ENCODE measurements at regions not wholly inside any gene's neighbourhood (a gene's known extent, or its start where the extent isn't known, plus 50 kb on each side); places are given as distances from the start of the nearest gene placed in this dataset.
"Not testable (repeated sequence)": the region's sequence is repeated elsewhere in the genome, so short reads cannot be mapped to it uniquely, and the experiment has no call there.

GRCh38 chr17:78305801-78306200, 54.1 kb downstream of the SOCS3 start:
- peaks cover 7% of the 10 kb centered on the region for H3K4me1 Mint-ChIP-seq
- no peak overlapping the region for H3K4me3 Mint-ChIP-seq
- H3K27me3 Mint-ChIP-seq: no peaks in the 10 kb centered on the region
- no peaks in the 10 kb centered on the region for H3K36me3 Mint-ChIP-seq
- H3K9me3 Mint-ChIP-seq: no peaks in the 10 kb centered on the region
- H3K27ac Mint-ChIP-seq: no peak overlapping the region

- Mint-ChIP-seq H3K4me3 (no peak overlapping the region), H3K27me3 (no peaks in the 10 kb centered on the region), H3K27ac (peak overlapping the region; percentile 51)
These were observed 55.3 kb downstream of the SOCS3 start for GRCh38 chr17:78304549-78305037.

DNA sequence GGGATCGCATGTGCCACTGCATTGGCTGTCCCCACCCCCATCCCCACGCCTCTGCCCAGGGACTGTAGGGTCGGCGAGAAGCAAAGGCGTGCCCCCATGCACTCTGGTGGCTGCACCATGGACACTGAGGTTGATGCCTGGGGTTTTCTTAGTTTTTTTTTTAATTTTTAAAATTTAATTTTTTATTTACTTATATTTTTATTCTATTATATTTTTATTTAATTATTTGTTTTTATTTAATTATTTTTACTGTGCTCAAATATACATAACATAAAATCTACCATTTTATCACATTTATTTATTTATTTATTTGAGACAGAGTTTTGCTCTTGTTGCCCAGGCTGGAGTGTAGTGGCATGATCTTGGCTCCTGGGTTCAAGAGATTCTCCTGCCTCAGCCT, 57.4 kb downstream of the SOCS3 start:
- Mint-ChIP-seq H3K4me3 (no peak overlapping the region), H3K9me3 (no peaks in the 10 kb centered on the region), H3K36me3 (no peaks in the 10 kb centered on the region), H3K27me3 (no peaks in the 10 kb centered on the region), H3K27ac (no peak overlapping the region), H3K4me1 (peaks cover 10% of the 10 kb centered on the region)

More at GRCh38 chr17:78304549-78305037, 55.3 kb downstream of the SOCS3 start:
- no peaks in the 10 kb centered on the region for H3K36me3 Mint-ChIP-seq
- no peaks in the 10 kb centered on the region for H3K9me3 Mint-ChIP-seq
- peaks cover 10% of the 10 kb centered on the region for H3K4me1 Mint-ChIP-seq

DNA sequence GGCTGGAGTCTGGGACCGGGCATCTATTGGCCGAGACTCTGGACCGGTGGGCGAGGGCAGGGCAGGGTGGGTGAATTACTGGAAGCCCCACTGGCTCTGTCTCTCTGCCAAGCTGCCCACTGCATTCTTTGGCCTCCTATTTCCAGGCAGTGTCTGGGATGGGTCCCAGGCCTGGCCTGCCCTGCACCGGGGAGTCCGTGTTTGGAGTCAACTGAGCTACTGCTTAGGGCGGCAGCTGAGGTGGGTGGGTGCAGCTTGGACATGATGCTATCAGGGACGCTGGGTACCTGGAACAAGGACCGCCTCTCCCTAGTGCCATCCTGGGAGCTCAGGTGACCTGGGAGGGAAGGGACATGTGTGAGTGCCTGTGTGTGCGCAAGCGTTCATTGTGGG, 58.1 kb downstream of the SOCS3 start:
- Mint-ChIP-seq H3K9me3 (no peaks in the 10 kb centered on the region), H3K36me3 (no peaks in the 10 kb centered on the region), H3K4me3 (no peak overlapping the region), H3K27me3 (no peaks in the 10 kb centered on the region), H3K27ac (no peak overlapping the region), H3K4me1 (peaks cover 10% of the 10 kb centered on the region)

- H3K27ac Mint-ChIP-seq: peak overlapping the region; percentile 76
- H3K4me3 Mint-ChIP-seq: no peak overlapping the region
- H3K36me3 Mint-ChIP-seq: no peaks in the 10 kb centered on the region
These were observed 58.7 kb downstream of the SOCS3 start for GRCh38 chr17:78300962-78301820.

DNA sequence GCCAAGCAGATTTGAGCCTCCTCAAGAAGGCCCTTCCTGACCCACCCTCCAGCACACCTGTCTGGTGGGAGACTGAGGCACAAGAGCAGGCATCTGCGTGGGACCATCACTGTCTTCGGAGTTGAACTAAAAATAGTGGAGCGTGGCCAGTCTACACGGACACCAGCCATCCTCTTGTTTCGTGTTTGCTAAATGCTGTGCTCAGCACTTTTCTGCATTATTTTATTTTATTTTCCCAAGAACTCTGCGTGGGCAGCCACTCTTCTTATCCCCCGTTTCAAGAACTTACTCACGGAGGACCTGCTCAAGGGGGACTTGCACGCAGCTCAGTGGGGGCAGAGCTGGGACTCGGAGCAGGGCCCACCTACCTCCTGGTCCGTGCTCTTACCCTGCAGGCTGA, 60.8 kb downstream of the SOCS3 start:
- Mint-ChIP-seq H3K36me3 (no peaks in the 10 kb centered on the region), H3K4me3 (no peak overlapping the region), H3K4me1 (peaks cover 10% of the 10 kb centered on the region), H3K27ac (no peak overlapping the region), H3K27me3 (no peaks in the 10 kb centered on the region), H3K9me3 (no peaks in the 10 kb centered on the region)

More at GRCh38 chr17:78300962-78301820, 58.7 kb downstream of the SOCS3 start:
- Mint-ChIP-seq H3K9me3 (no peaks in the 10 kb centered on the region), H3K4me1 (peaks cover 10% of the 10 kb centered on the region), H3K27me3 (no peaks in the 10 kb centered on the region)

- Mint-ChIP-seq H3K9me3 (no peaks in the 10 kb centered on the region), H3K4me3 (no peak overlapping the region), H3K36me3 (no peaks in the 10 kb centered on the region), H3K27me3 (no peaks in the 10 kb centered on the region), H3K4me1 (no peaks in the 10 kb centered on the region), H3K27ac (no peak overlapping the region)
These were observed 63.3 kb downstream of the TMEM235 start for GRCh38 chr17:78294776-78295175.

DNA sequence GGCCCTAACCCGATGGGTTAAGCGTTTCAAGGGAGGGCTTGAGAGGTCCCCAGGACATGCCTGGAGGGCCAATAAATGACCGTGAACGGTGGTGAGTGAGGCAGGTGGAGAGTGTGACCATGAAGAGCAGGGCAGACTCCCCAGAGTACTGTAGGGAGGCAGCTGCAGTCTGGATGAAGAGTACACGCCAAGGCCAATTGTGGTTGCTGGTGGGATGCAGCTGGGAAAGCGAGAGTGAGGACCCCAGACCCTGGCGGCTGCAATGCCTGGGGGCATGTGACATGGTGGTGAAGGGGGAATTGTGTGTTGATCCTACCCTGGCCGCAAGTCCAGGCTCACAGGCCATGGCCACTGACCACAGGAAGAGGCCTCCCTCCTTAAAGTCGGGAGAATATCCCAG, 62.9 kb downstream of the TMEM235 start:
- Mint-ChIP-seq H3K4me3 (no peak overlapping the region), H3K27me3 (no peaks in the 10 kb centered on the region), H3K9me3 (no peaks in the 10 kb centered on the region), H3K4me1 (no peaks in the 10 kb centered on the region), H3K36me3 (no peaks in the 10 kb centered on the region), H3K27ac (no peak overlapping the region)

- not testable (repeated sequence) for H3K9me3 Mint-ChIP-seq, H3K4me3 Mint-ChIP-seq, H3K36me3 Mint-ChIP-seq, H3K27ac Mint-ChIP-seq, H3K4me1 Mint-ChIP-seq, H3K27me3 Mint-ChIP-seq
These were observed 61.7 kb downstream of the TMEM235 start for GRCh38 chr17:78293151-78293550.

GRCh38 chr17:78291944-78292910, 60.8 kb downstream of the TMEM235 start:
- Mint-ChIP-seq H3K36me3 (no peaks in the 10 kb centered on the region), H3K4me1 (no peaks in the 10 kb centered on the region), H3K27ac (peak overlapping the region; percentile 23), H3K4me3 (no peak overlapping the region), H3K9me3 (no peaks in the 10 kb centered on the region), H3K27me3 (no peaks in the 10 kb centered on the region)

DNA sequence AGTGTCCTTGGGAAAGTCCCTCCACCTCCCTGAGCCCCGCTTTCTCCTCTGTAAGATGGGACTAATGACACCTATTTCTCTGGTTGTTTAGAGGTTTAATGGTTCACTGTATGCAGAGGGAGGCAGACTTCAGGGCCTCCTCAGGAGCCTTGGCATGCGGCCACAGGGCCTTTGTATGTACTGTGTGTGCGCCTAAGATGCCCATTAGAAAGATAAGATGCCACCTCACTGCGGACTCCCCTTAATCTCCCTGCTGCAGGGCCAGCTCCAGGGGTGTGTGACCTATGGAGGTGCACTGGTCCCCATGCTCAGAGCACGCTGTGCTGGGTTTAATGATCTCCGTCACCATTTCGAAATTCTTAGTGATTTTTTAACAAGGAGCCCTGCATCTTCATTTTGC, 59.3 kb downstream of the TMEM235 start:
- Mint-ChIP-seq H3K27ac (no peak overlapping the region), H3K27me3 (no peaks in the 10 kb centered on the region), H3K9me3 (no peaks in the 10 kb centered on the region), H3K4me1 (no peaks in the 10 kb centered on the region), H3K36me3 (no peaks in the 10 kb centered on the region), H3K4me3 (no peak overlapping the region)

All from activated naive CD4-positive, alpha-beta T cell treated with anti-CD3 and anti-CD28 coated beads, Interleukin-2, amount 50 U/mL, for 24 hours (primary cell).